Esophagus mucosa (tissue), 1 donor: ENCODE measurements at regions not wholly inside any gene's neighbourhood (a gene's known extent, or its start where the extent isn't known, plus 50 kb on each side); places are given as distances from the start of the nearest gene placed in this dataset.
"Not testable (repeated sequence)": the region's sequence is repeated elsewhere in the genome, so short reads cannot be mapped to it uniquely, and the experiment has no call there.

Source experiments
- ATAC-seq: fragments of 200-7000 bp; cut with Tn5 transposase; one replicate; pipeline ENCODE4 v1.9.1; 2020
- donor health status: DM: yes; HTN: yes; CAD: no.

GRCh38 chr5:163569284-163569683 lies 63.9 kb downstream of the MAT2B start:
- ATAC-seq, result no peak

GRCh38 chr5:163571744-163572143 lies 66.3 kb downstream of the MAT2B start:
- no peak for ATAC-seq

- ATAC-seq, result no peak
These were observed 69.3 kb downstream of the MAT2B start for GRCh38 chr5:163574472-163575440.

- ATAC-seq, result no peak
These were observed 73.2 kb downstream of the MAT2B start for GRCh38 chr5:163578652-163579051.

GRCh38 chr5:163579729-163580128 lies 74.3 kb downstream of the MAT2B start:
- no peak for ATAC-seq

- ATAC-seq, result no peak
These were observed 75.1 kb downstream of the MAT2B start for GRCh38 chr5:163580516-163580915.

- ATAC-seq, result not testable (repeated sequence)
These were observed 78.2 kb downstream of the MAT2B start for GRCh38 chr5:163583491-163584153.

- no peak for ATAC-seq
These were observed 79.8 kb downstream of the MAT2B start for GRCh38 chr5:163585206-163585605.

- ATAC-seq, result no peak
These were observed 81.1 kb downstream of the MAT2B start for GRCh38 chr5:163586531-163586956.

GRCh38 chr5:163594951-163595350 lies 89.5 kb downstream of the MAT2B start:
- ATAC-seq, result no peak

- no peak for ATAC-seq
These were observed 90.7 kb downstream of the MAT2B start for GRCh38 chr5:163595932-163596607.

GRCh38 chr5:163596608-163597315 lies 91.3 kb downstream of the MAT2B start:
- ATAC-seq, result no peak

- no peak for ATAC-seq
These were observed 98.6 kb downstream of the MAT2B start for GRCh38 chr5:163604013-163604412.

- ATAC-seq, result no peak
These were observed 101.8 kb downstream of the MAT2B start for GRCh38 chr5:163607256-163607655.

- no peak for ATAC-seq
These were observed 103.2 kb downstream of the MAT2B start for GRCh38 chr5:163608621-163609020.

- no peak for ATAC-seq
These were observed 104.5 kb downstream of the MAT2B start for GRCh38 chr5:163609910-163610309.

GRCh38 chr5:163612358-163613149 lies 107.1 kb downstream of the MAT2B start:
- no peak for ATAC-seq

GRCh38 chr5:163613150-163613442 lies 107.7 kb downstream of the MAT2B start:
- no peak for ATAC-seq

GRCh38 chr5:163614787-163615186 lies 109.4 kb downstream of the MAT2B start:
- ATAC-seq, result no peak

GRCh38 chr5:163619273-163619934 lies 114.0 kb downstream of the MAT2B start:
- no peak for ATAC-seq

- no peak for ATAC-seq
These were observed 114.5 kb downstream of the MAT2B start for GRCh38 chr5:163619951-163620350.
